ENCODE measurements at regions not wholly inside any gene's neighbourhood (a gene's known extent, or its start where the extent isn't known, plus 50 kb on each side); places are given as distances from the start of the nearest gene placed in this dataset.
A peak's percentile ranks its signal among the peaks of the same experiment; 100 is the strongest.
"Not testable (repeated sequence)": the region's sequence is repeated elsewhere in the genome, so short reads cannot be mapped to it uniquely, and the experiment has no call there.

GRCh38 chr2:182504903-182505302, 78.1 kb upstream of the PDE1A start:
- DNase-seq (ENCODE audit: low read depth): peak; percentile 84
- H3K4me3 ChIP-seq (ENCODE audit: control insufficient read depth, low read depth, low read length): no peak overlapping the region
- TF ChIP-seq CTCF (conservative IDR thresholded peaks at IDR 0.05; ENCODE audit: control insufficient read depth, insufficient read depth, low read depth, low read length): no peak

- no peak for TF ChIP-seq CTCF (conservative IDR thresholded peaks at IDR 0.05; ENCODE audit: control insufficient read depth, insufficient read depth, low read depth, low read length)
- H3K4me3 ChIP-seq (ENCODE audit: control insufficient read depth, low read depth, low read length): no peak overlapping the region
- peak; percentile 58 for DNase-seq (ENCODE audit: low read depth)
Measured at GRCh38 chr2:182506606-182507005, 79.8 kb upstream of the PDE1A start.

- not testable (repeated sequence) for DNase-seq (ENCODE audit: low read depth); H3K4me3 ChIP-seq (ENCODE audit: control insufficient read depth, low read depth, low read length)
Measured at GRCh38 chr2:182508583-182508982, 81.7 kb upstream of the PDE1A start.

GRCh38 chr2:182509216-182509615, 82.4 kb upstream of the PDE1A start:
- no peak for TF ChIP-seq CTCF (conservative IDR thresholded peaks at IDR 0.05; ENCODE audit: control insufficient read depth, insufficient read depth, low read depth, low read length)
- H3K4me3 ChIP-seq (ENCODE audit: control insufficient read depth, low read depth, low read length): no peak overlapping the region
- DNase-seq (ENCODE audit: low read depth): no peak

GRCh38 chr2:182521453-182522404, 94.9 kb upstream of the PDE1A start:
- no peak overlapping the region for H3K4me3 ChIP-seq (ENCODE audit: control insufficient read depth, low read depth, low read length)
- TF ChIP-seq CTCF (conservative IDR thresholded peaks at IDR 0.05; ENCODE audit: control insufficient read depth, insufficient read depth, low read depth, low read length): no peak
- DNase-seq (ENCODE audit: low read depth): no peak

GRCh38 chr2:182522405-182522896, 95.6 kb upstream of the PDE1A start:
- H3K4me3 ChIP-seq (ENCODE audit: control insufficient read depth, low read depth, low read length): no peak overlapping the region
- TF ChIP-seq CTCF (conservative IDR thresholded peaks at IDR 0.05; ENCODE audit: control insufficient read depth, insufficient read depth, low read depth, low read length): no peak
- peak; percentile 7 for DNase-seq (ENCODE audit: low read depth)

GRCh38 chr2:182522972-182523473, 96.2 kb upstream of the PDE1A start:
- TF ChIP-seq CTCF (conservative IDR thresholded peaks at IDR 0.05; ENCODE audit: control insufficient read depth, insufficient read depth, low read depth, low read length): no peak
- no peak overlapping the region for H3K4me3 ChIP-seq (ENCODE audit: control insufficient read depth, low read depth, low read length)
- DNase-seq (ENCODE audit: low read depth): peak; percentile 8

All from fibroblast of mammary gland (primary cell).